Adrenal gland (tissue), 9 donors: ENCODE measurements at regions not wholly inside any gene's neighbourhood (a gene's known extent, or its start where the extent isn't known, plus 50 kb on each side); places are given as distances from the start of the nearest gene placed in this dataset.

Experiments used
- DNase-seq, 7 donors: peaks; one replicate each; pipeline ENCODE4 v3.0.0-alpha.2; 2019 to 2020
- H3K27ac ChIP-seq, 5 donors: fragments of 200-600 bp; sonication (generic) in 4 of 5; 1 replicate in 3 of 5; 2 replicates in 2 of 5; pipeline versions ENCODE4 v1.5.1 to v1.8.0; 2016 to 2020; ENCODE audit warnings: mild to moderate bottlenecking in 1 of 5
- H3K27me3 ChIP-seq: fragments of 200-600 bp; 2 replicates; pipeline ENCODE4 v1.8.0; 2021
- H3K36me3 ChIP-seq, 2 donors: fragments of 200-600 bp; replicated peaks in 1 of 2; 1 replicate in 1 of 2; 2 replicates in 1 of 2; pipeline versions ENCODE4 v1.5.1 to v1.8.0; 2018 to 2022
- H3K4me1 ChIP-seq, 2 donors: fragments of 200-600 bp; replicated peaks in 1 of 2; 1 replicate in 1 of 2; 2 replicates in 1 of 2; pipeline versions ENCODE4 v1.5.1 to v1.8.0; 2018 to 2021
- H3K4me3 ChIP-seq, 4 donors: fragments of 200-600 bp; sonication (generic) in 3 of 4; one replicate each; pipeline ENCODE4 v1.5.1; 2016 to 2018
- H3K9me3 ChIP-seq, 3 donors: fragments of 200-600 bp; sonication (generic) in 1 of 3; replicated peaks in 1 of 3; 1 replicate in 2 of 3; 2 replicates in 1 of 3; pipeline versions ENCODE4 v1.5.1 to v1.8.0; 2016 to 2021
- CTCF ChIP-seq, 6 experiments: fragments of 450-650 bp in 4 of 6; fragments of 200-600 bp in 2 of 6; sonication (generic) in 1 of 6; IDR thresholded peaks; 1 replicate in 5 of 6; 2 replicates in 1 of 6; pipeline versions ENCODE4 v1.5.1 to v1.8.0; 2016 to 2021; ENCODE audit warnings: antibody characterized with exemption in 6 of 6, mild to moderate bottlenecking in 2 of 6, moderate library complexity in 1 of 6
- POLR2A ChIP-seq, 2 donors: fragments of 450-650 bp; IDR thresholded peaks; one replicate each; pipeline ENCODE4 v1.6.1; 2017; ENCODE audit warnings: antibody characterized with exemption in 2 of 2, mild to moderate bottlenecking in 2 of 2, moderate library complexity in 1 of 2
- WGBS, 4 donors: extraction: QIAGEN DNeasy Blood & Tissue Kit in 2 of 4; methylation state at CpG; one replicate each; pipeline versions ENCODE4 v1.1.5 to v1.1.7; 2013 to 2017; 5-methylcytosine and 5-hydroxymethylcytosine counted together
- intact Hi-C, 2 donors: fragments of 100-400 bp; cut with DNase I; formaldehyde crosslinking; loops; one replicate each; pipeline versions ENCODE4 v1.14.1 to v1.15.0; 2022 to 2023
- donor health status: healthy with polysubstance abuse.
- donor health status: Bipolar disorder and iron deficiency.
- donor health status: DM: yes; HTN: yes; CAD: no.
- donor health status: DM: no; HTN: no; CAD: no.
- donor health status: DM: no; HTN: no; CAD: no.

- no peak overlapping the region for H3K27ac ChIP-seq
- no peaks in the 10 kb centered on the region for H3K4me1 ChIP-seq
- H3K9me3 ChIP-seq = no peaks in the 10 kb centered on the region
- no peaks in the 10 kb centered on the region for H3K36me3 ChIP-seq
- WGBS, 4 donors = 83 to 90% (median 88%) methylated on average over 2 of the region's 2 CpGs
- TF ChIP-seq CTCF (IDR thresholded peaks at IDR 0.05) (no peak), POLR2A (IDR thresholded peaks at IDR 0.05) (no peak)
- intact Hi-C loops = no loop called here
- H3K27me3 ChIP-seq = no peaks in the 10 kb centered on the region
- no peak for DNase-seq
- H3K4me3 ChIP-seq = no peak overlapping the region
Measured at GRCh38 chr5:106171708-106172107, 1499.0 kb downstream of the EFNA5 start.

GRCh38 chr5:106171132-106171531 is 1499.6 kb downstream of the EFNA5 start:
- Histone ChIP-seq H3K27ac (no peak overlapping the region), H3K36me3 (no peaks in the 10 kb centered on the region), H3K27me3 (no peaks in the 10 kb centered on the region), H3K4me1 (no peaks in the 10 kb centered on the region), H3K9me3 (no peaks in the 10 kb centered on the region), H3K4me3 (no peak overlapping the region)
- no peak for TF ChIP-seq CTCF (IDR thresholded peaks at IDR 0.05)
- no peak for TF ChIP-seq POLR2A (IDR thresholded peaks at IDR 0.05)
- DNase-seq = no peak
- intact Hi-C loops = no loop called here

- Histone ChIP-seq H3K27ac (no peak overlapping the region), H3K36me3 (no peaks in the 10 kb centered on the region), H3K4me3 (no peak overlapping the region), H3K27me3 (no peaks in the 10 kb centered on the region), H3K4me1 (no peaks in the 10 kb centered on the region), H3K9me3 (no peaks in the 10 kb centered on the region)
- no peak for DNase-seq
- WGBS, 4 donors = 89 to 93% (median 91%) methylated on average over 1 of the region's 1 CpG
- intact Hi-C loops = no loop called here
- TF ChIP-seq POLR2A (IDR thresholded peaks at IDR 0.05) = no peak
- TF ChIP-seq CTCF (IDR thresholded peaks at IDR 0.05) = no peak
Measured at GRCh38 chr5:106167766-106168165, 1503.0 kb downstream of the EFNA5 start.

GRCh38 chr5:106163233-106163632 is 1507.5 kb downstream of the EFNA5 start:
- Histone ChIP-seq H3K9me3 (no peaks in the 10 kb centered on the region), H3K27ac (no peak overlapping the region), H3K27me3 (no peaks in the 10 kb centered on the region), H3K4me3 (no peak overlapping the region), H3K4me1 (no peaks in the 10 kb centered on the region), H3K36me3 (no peaks in the 10 kb centered on the region)
- TF ChIP-seq POLR2A (IDR thresholded peaks at IDR 0.05) = no peak
- TF ChIP-seq CTCF (IDR thresholded peaks at IDR 0.05) = no peak
- DNase-seq = no peak
- intact Hi-C loops = no loop called here
- WGBS, 4 donors = 86 to 92% (median 91%) methylated on average over 12 of the region's 12 CpGs
